ENCODE measurements at regions not wholly inside any gene's neighbourhood (a gene's known extent, or its start where the extent isn't known, plus 50 kb on each side); places are given as distances from the start of the nearest gene placed in this dataset.

DNA sequence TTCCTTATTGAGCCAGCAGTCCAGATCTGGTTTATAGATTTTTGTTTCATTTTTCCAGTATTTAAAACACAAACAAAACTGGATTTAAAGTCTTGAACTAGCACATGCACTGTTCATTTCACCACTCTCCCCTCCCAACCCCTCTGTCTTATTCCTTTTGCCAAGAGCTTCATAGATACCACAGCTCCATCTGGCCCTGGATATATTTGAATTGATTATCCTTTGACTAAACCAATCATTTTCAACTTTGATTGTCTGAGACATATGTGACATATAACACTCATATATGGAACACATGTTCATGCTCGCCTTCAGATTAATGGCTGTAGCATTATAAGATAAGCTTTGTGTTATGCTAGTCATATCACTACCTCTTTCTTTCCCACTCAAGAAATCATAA, 376.6 kb upstream of the NAALADL2 start:
- TF ChIP-seq EP300 (IDR thresholded peaks at IDR 0.05; ENCODE audit: borderline replicate concordance): no peak
- TF ChIP-seq RAD21 (IDR thresholded peaks at IDR 0.05; ENCODE audit: low read depth): no peak
- TF ChIP-seq TAF1 (IDR thresholded peaks at IDR 0.05; ENCODE audit: low read depth): no peak
- no peak for TF ChIP-seq FOXM1 (IDR thresholded peaks at IDR 0.05; ENCODE audit: borderline replicate concordance, low read depth)
- TF ChIP-seq NFIC (IDR thresholded peaks at IDR 0.05): no peak
- TF ChIP-seq ZBTB7A (IDR thresholded peaks at IDR 0.05; ENCODE audit: low read depth): no peak
- no peak for TF ChIP-seq YY1 (IDR thresholded peaks at IDR 0.05; ENCODE audit: low read depth)
- no peak for TF ChIP-seq CREB1 (IDR thresholded peaks at IDR 0.05; ENCODE audit: low read depth)
